Tibial nerve (tissue), 4 donors: ENCODE measurements at regions not wholly inside any gene's neighbourhood (a gene's known extent, or its start where the extent isn't known, plus 50 kb on each side); places are given as distances from the start of the nearest gene placed in this dataset.

Experiments used
- DNase-seq, 2 donors: peaks; one replicate each; pipeline ENCODE4 v3.0.0-alpha.2; 2019; ENCODE audit warnings: low spot score in 2 of 2
- H3K27ac ChIP-seq, 4 donors: fragments of 200-600 bp; sonication (generic) in 3 of 4; one replicate each; pipeline ENCODE4 v1.5.1; 2017 to 2019; ENCODE audit warnings: mild to moderate bottlenecking in 1 of 4
- H3K27me3 ChIP-seq, 2 donors: fragments of 200-600 bp; sonication (generic) in 1 of 2; one replicate each; pipeline versions ENCODE4 v1.5.1 to v1.6.0; 2017 to 2019
- H3K36me3 ChIP-seq, 3 donors: fragments of 200-600 bp; sonication (generic); one replicate each; pipeline ENCODE4 v1.5.1; 2018 to 2019
- H3K4me1 ChIP-seq, 4 donors: fragments of 200-600 bp; sonication (generic) in 3 of 4; one replicate each; pipeline ENCODE4 v1.5.1; 2017 to 2019
- H3K4me3 ChIP-seq, 4 donors: fragments of 200-600 bp; sonication (generic) in 3 of 4; one replicate each; pipeline ENCODE4 v1.5.1; 2017 to 2019; ENCODE audit warnings: mild to moderate bottlenecking in 1 of 4, moderate library complexity in 1 of 4
- H3K9me3 ChIP-seq, 4 donors: fragments of 200-600 bp; sonication (generic) in 3 of 4; one replicate each; pipeline ENCODE4 v1.5.1; 2017 to 2019
- EP300 ChIP-seq, 2 donors: sonication (generic); formaldehyde crosslinking; IDR thresholded peaks; one replicate each; pipeline ENCODE4 v1.6.1; 2017; ENCODE audit warnings: antibody characterized with exemption in 2 of 2, mild to moderate bottlenecking in 1 of 2
- POLR2A ChIP-seq, 2 donors: fragments of 450-650 bp; IDR thresholded peaks; one replicate each; pipeline ENCODE4 v1.6.1; 2017; ENCODE audit warnings: antibody characterized with exemption in 2 of 2, mild to moderate bottlenecking in 2 of 2, moderate library complexity in 2 of 2
- WGBS, 2 donors: methylation state at CpG; one replicate each; pipeline ENCODE4 v1.1.5; 2018; 5-methylcytosine and 5-hydroxymethylcytosine counted together
- TF ChIP-seq, protein P1 (sequence below), 5 experiments: fragments of 200-600 bp in 3 of 5; fragments of 450-650 bp in 2 of 5; sonication (generic) in 3 of 5; IDR thresholded peaks; one replicate each; pipeline ENCODE4 v1.5.1; 2016 to 2019; ENCODE audit warnings: antibody characterized with exemption in 5 of 5, mild to moderate bottlenecking in 3 of 5, moderate library complexity in 2 of 5

- Histone ChIP-seq H3K36me3 (no peaks in the 10 kb centered on the region), H3K4me1 (no peaks in the 10 kb centered on the region), H3K9me3 (no peaks in the 10 kb centered on the region), H3K27ac (no peak overlapping the region), H3K27me3 (no peaks in the 10 kb centered on the region), H3K4me3 (no peak overlapping the region)
- TF ChIP-seq, protein P1, sequence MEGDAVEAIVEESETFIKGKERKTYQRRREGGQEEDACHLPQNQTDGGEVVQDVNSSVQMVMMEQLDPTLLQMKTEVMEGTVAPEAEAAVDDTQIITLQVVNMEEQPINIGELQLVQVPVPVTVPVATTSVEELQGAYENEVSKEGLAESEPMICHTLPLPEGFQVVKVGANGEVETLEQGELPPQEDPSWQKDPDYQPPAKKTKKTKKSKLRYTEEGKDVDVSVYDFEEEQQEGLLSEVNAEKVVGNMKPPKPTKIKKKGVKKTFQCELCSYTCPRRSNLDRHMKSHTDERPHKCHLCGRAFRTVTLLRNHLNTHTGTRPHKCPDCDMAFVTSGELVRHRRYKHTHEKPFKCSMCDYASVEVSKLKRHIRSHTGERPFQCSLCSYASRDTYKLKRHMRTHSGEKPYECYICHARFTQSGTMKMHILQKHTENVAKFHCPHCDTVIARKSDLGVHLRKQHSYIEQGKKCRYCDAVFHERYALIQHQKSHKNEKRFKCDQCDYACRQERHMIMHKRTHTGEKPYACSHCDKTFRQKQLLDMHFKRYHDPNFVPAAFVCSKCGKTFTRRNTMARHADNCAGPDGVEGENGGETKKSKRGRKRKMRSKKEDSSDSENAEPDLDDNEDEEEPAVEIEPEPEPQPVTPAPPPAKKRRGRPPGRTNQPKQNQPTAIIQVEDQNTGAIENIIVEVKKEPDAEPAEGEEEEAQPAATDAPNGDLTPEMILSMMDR (IDR thresholded peaks at IDR 0.05) = no peak
- no peak for TF ChIP-seq EP300 (IDR thresholded peaks at IDR 0.05)
- DNase-seq = no peak
Measured at GRCh38 chr3:78287085-78287484, 1247.2 kb downstream of the ROBO2 start.

GRCh38 chr3:78293284-78293683 is 1253.4 kb downstream of the ROBO2 start:
- DNase-seq = no peak
- Histone ChIP-seq H3K4me1 (no peaks in the 10 kb centered on the region), H3K9me3 (no peaks in the 10 kb centered on the region), H3K27ac (no peak overlapping the region), H3K36me3 (no peaks in the 10 kb centered on the region), H3K27me3 (no peaks in the 10 kb centered on the region), H3K4me3 (no peak overlapping the region)
- TF ChIP-seq, protein P1 (IDR thresholded peaks at IDR 0.05) = no peak
- TF ChIP-seq EP300 (IDR thresholded peaks at IDR 0.05) = no peak
- no peak for TF ChIP-seq POLR2A (IDR thresholded peaks at IDR 0.05)
- 72 to 78% methylated on average over 3 of the region's 3 CpGs for WGBS, 2 donors

- no peaks in the 10 kb centered on the region for H3K9me3 ChIP-seq
- H3K27me3 ChIP-seq = no peaks in the 10 kb centered on the region
- no peak for TF ChIP-seq EP300 (IDR thresholded peaks at IDR 0.05)
- TF ChIP-seq POLR2A (IDR thresholded peaks at IDR 0.05) = no peak
- TF ChIP-seq, protein P1 (IDR thresholded peaks at IDR 0.05) = no peak
- no peak for DNase-seq
- no peak overlapping the region for H3K4me3 ChIP-seq
- no peaks in the 10 kb centered on the region for H3K4me1 ChIP-seq
- H3K27ac ChIP-seq = no peak overlapping the region
- 89 to 95% methylated on average over 2 of the region's 2 CpGs for WGBS, 2 donors
- no peaks in the 10 kb centered on the region for H3K36me3 ChIP-seq
Measured at GRCh38 chr3:78304115-78304514, 1264.2 kb downstream of the ROBO2 start.

- H3K27me3 ChIP-seq = no peaks in the 10 kb centered on the region
- no peak for DNase-seq
- 64 to 75% methylated on average over 2 of the region's 2 CpGs for WGBS, 2 donors
- TF ChIP-seq EP300 (IDR thresholded peaks at IDR 0.05) (no peak), POLR2A (IDR thresholded peaks at IDR 0.05) (no peak)
- TF ChIP-seq, protein P1 (IDR thresholded peaks at IDR 0.05) = no peak
- H3K4me3 ChIP-seq = no peak overlapping the region
- H3K36me3 ChIP-seq = no peaks in the 10 kb centered on the region
- no peaks in the 10 kb centered on the region for H3K4me1 ChIP-seq
- H3K27ac ChIP-seq = no peak overlapping the region
- no peaks in the 10 kb centered on the region for H3K9me3 ChIP-seq
Measured at GRCh38 chr3:78312851-78313250, 1273.0 kb downstream of the ROBO2 start.

DNA sequence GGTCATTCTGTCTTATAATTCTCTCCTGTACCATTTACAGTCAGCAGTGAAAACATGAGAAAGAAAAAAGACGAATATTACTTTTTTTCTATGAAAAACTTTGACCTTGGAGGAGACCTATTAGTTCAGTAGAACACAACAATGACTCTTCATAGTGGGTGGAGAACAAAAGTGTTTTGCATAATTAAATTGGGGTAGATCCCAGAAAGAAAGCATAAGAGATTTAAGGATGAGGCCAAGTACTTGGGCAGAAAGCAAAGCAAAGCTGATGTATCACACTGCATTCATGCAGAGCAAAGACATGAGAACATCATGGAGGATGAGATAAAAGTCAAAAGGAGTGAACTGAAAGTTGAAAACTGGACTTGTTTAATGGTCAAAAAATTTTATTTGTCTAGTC is 1273.4 kb downstream of the ROBO2 start:
- Histone ChIP-seq H3K9me3 (no peaks in the 10 kb centered on the region), H3K4me3 (no peak overlapping the region), H3K4me1 (no peaks in the 10 kb centered on the region), H3K27ac (no peak overlapping the region), H3K27me3 (no peaks in the 10 kb centered on the region), H3K36me3 (no peaks in the 10 kb centered on the region)
- WGBS, 2 donors = 64 to 73% methylated on average over 1 of the region's 1 CpG
- no peak for DNase-seq
- no peak for TF ChIP-seq POLR2A (IDR thresholded peaks at IDR 0.05)
- TF ChIP-seq, protein P1 (IDR thresholded peaks at IDR 0.05) = no peak
- no peak for TF ChIP-seq EP300 (IDR thresholded peaks at IDR 0.05)
